ENCODE measurements at regions not wholly inside any gene's neighbourhood (a gene's known extent, or its start where the extent isn't known, plus 50 kb on each side); places are given as distances from the start of the nearest gene placed in this dataset.
A peak's percentile ranks its signal among the peaks of the same experiment; 100 is the strongest.

DNA sequence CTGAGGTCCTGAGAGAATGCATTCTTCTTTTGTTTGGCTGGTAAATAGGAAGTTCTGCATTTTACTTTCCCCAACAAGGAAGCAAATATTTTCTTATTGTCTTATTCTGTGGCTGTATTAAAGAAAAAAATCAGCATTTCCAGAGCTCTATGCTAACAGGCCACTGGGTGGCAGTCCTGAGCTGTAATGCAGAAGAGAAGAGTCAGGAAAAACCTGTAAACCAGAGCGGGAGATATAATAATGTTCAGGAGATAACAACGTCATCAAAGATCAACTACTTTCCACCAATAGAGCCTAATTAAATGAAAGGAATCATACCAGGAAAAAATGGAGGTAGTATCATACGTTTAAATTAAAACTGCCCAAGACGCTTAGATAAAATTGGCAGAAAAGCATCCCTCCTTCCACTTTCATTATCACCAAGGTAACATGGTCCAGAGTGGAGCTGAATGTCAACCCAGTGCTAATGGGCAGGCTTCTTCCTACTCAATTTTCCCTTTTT lies 55.6 kb upstream of the CARMIL1 start:
- TF ChIP-seq, protein P1, sequence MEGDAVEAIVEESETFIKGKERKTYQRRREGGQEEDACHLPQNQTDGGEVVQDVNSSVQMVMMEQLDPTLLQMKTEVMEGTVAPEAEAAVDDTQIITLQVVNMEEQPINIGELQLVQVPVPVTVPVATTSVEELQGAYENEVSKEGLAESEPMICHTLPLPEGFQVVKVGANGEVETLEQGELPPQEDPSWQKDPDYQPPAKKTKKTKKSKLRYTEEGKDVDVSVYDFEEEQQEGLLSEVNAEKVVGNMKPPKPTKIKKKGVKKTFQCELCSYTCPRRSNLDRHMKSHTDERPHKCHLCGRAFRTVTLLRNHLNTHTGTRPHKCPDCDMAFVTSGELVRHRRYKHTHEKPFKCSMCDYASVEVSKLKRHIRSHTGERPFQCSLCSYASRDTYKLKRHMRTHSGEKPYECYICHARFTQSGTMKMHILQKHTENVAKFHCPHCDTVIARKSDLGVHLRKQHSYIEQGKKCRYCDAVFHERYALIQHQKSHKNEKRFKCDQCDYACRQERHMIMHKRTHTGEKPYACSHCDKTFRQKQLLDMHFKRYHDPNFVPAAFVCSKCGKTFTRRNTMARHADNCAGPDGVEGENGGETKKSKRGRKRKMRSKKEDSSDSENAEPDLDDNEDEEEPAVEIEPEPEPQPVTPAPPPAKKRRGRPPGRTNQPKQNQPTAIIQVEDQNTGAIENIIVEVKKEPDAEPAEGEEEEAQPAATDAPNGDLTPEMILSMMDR (conservative IDR thresholded peaks at IDR 0.05) = peak; percentile 98
- H3K27ac ChIP-seq = no peak overlapping the region

DNA sequence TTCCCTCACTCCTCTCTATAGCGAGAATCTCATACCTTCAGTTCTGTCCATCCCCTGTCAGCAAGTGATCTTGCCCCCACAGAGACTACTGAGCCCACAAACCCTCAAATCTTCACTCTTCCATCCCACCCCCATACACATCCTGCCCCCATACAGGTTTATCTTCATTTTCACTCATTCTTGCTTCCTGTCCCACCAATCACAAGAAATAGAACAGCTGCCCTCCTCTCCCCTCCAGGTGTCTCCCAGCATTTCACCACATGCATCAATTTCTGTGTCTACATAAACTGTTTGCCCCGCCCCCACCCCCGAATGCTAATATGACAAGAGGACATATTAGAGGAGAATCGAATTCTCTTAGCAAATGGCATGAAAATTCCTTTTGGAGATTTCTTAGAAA lies 54.9 kb upstream of the CARMIL1 start:
- TF ChIP-seq, protein P1 (conservative IDR thresholded peaks at IDR 0.05) = no peak
- H3K27ac ChIP-seq = no peak overlapping the region

DNA sequence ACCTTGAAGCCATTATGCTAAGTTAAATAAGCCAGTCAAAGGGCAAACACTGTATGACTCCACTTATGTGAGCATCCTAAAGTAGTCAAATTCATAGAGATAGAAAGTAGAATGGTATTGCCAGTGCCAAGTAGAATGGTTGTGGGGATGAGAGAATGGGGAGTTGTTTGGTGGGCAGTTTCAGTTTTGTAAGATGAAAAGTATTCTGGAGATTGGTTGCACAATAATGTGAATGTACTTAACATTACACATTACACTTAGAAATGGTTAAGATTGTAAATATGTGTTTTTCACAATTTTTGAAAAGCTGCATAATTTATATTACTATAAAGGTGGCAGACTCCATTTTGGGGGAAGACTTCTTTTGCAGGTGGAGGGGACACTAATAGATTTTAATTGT lies 51.3 kb upstream of the CARMIL1 start:
- TF ChIP-seq, protein P1 (conservative IDR thresholded peaks at IDR 0.05) = no peak
- no peak overlapping the region for H3K27ac ChIP-seq

Data from VCaP (cell line).